Fibroblast of skin of left quadriceps (primary cell): ENCODE measurements at regions not wholly inside any gene's neighbourhood (a gene's known extent, or its start where the extent isn't known, plus 50 kb on each side); places are given as distances from the start of the nearest gene placed in this dataset.

Experiments
- DNase-seq, 2 experiments: peaks; one replicate each; pipeline ENCODE4 v3.0.0-alpha.2; 2013; ENCODE audit warnings: low read depth in 2 of 2

DNA sequence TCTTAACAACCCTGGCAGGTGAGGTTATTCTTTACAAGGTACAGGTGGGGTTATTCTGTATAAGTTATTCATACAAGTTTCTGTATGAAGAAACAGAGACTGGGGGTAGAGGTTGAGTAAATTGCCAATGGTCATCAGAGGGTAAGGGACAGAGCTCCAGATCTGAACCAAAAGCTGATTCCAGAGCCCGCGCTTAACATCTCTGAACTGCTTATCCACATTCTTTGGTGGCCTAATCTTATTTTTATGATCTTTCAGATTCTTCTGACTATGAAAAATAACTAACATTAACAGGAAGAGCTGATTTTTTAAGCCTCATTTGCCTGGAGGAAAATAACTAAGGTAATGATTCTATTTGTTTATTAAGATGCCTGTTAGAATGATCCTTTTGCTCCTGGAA lies 63.9 kb upstream of the BARHL2 start:
- DNase-seq = no peak

DNA sequence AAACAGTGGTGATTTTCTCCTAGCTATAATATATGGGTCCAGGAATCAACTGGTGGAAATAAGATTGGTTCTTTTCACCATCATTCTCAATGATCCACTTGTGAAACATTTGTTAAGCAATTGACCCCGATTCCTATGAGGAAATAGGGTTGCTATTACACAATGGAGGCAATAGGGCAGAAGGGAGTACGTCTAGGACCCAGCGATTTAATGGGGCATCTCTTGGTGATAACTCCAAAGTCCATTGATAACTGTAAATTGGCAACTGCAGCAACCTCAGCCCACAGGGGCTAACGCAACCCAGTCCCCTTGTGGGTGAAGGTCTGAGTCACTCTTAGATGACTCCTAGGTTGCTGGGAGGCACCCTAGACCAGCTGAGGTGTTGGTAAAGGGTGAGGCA lies 62.5 kb upstream of the BARHL2 start:
- no peak for DNase-seq

GRCh38 chr1:90778486-90778885 lies 61.4 kb upstream of the BARHL2 start:
- no peak for DNase-seq

GRCh38 chr1:90773812-90774211 lies 56.7 kb upstream of the BARHL2 start:
- DNase-seq = no peak

- DNase-seq = no peak
Observed at GRCh38 chr1:90768826-90769225, 51.7 kb upstream of the BARHL2 start.

GRCh38 chr1:90768098-90768497 lies 51.0 kb upstream of the BARHL2 start:
- no peak for DNase-seq
